Panc1 (cell line): ENCODE measurements at regions not wholly inside any gene's neighbourhood (a gene's known extent, or its start where the extent isn't known, plus 50 kb on each side); places are given as distances from the start of the nearest gene placed in this dataset.

Experiments
- ATAC-seq: fragments of 200-7000 bp; cut with Tn5 transposase; 2 replicates; pipeline ENCODE4 v1.9.1; 2020; ENCODE audit warnings: mild to moderate bottlenecking, moderate library complexity
- BruUV-seq: library from RNA; stranded (reverse); fragments of 400-500 nt; replicated peaks from 2 replicates; lab custom pipeline; 2021; lab: Mats Ljungman, UMichigan
- CTCF ChIA-PET: fragments of 300-600 bp; sonication (Branson Sonifier 250); formaldehyde crosslinking; loops from one replicate; lab custom pipeline; 2022; ENCODE audit warnings: antibody characterized with exemption; lab: Charles Lee
- POLR2A ChIA-PET: fragments of 300-600 bp; sonication (Branson Sonifier 250); formaldehyde crosslinking; loops from one replicate; lab custom pipeline; 2022; ENCODE audit warnings: antibody characterized with exemption; lab: Charles Lee
- DNase-seq: peaks from one replicate; pipeline ENCODE4 v3.0.0-alpha.2; 2010; ENCODE audit warnings: low read depth, low spot score
- H3K27ac ChIP-seq: 2 replicates; pipeline ENCODE4 v1.5.1; 2011; ENCODE audit warnings: mild to moderate bottlenecking, low read length, inconsistent platforms
- H3K27me3 ChIP-seq: fragments of 200-500 bp; sonication (Bioruptor generic); 2 replicates; pipeline ENCODE4 v1.6.0; 2014; ENCODE audit warnings: low read length, inconsistent platforms; ENCODE audit not compliant: control insufficient read depth, insufficient read depth
- H3K36me3 ChIP-seq: fragments of 200-500 bp; sonication (Bioruptor generic); 2 replicates; pipeline ENCODE4 v1.5.1; 2014; ENCODE audit warnings: inconsistent platforms, mild to moderate bottlenecking, low read length, moderate library complexity; ENCODE audit not compliant: control insufficient read depth, insufficient read depth
- H3K4me1 ChIP-seq: 2 replicates; pipeline ENCODE4 v1.5.1; 2011; ENCODE audit warnings: inconsistent platforms, mild to moderate bottlenecking, low read length, moderate library complexity; ENCODE audit not compliant: control insufficient read depth, insufficient read depth
- H3K4me3 ChIP-seq, 2 experiments: 2 replicates each; pipeline ENCODE4 v1.5.1; 2011 to 2012; ENCODE audit warnings: low read depth in 2 of 2, low read length in 2 of 2, mild to moderate bottlenecking in 2 of 2, inconsistent platforms in 1 of 2, moderate library complexity in 1 of 2
- H3K9me3 ChIP-seq: fragments of 200-500 bp; sonication (Bioruptor generic); 2 replicates; pipeline ENCODE4 v1.5.1; 2014; ENCODE audit warnings: low read depth, mild to moderate bottlenecking, inconsistent platforms, low read length, moderate library complexity; ENCODE audit not compliant: control insufficient read depth, insufficient read depth
- CTCF ChIP-seq: fragments of 450-650 bp; IDR thresholded peaks from 2 replicates; pipeline ENCODE4 v1.5.1; 2017; ENCODE audit warnings: mild to moderate bottlenecking
- POLR2AphosphoS5 ChIP-seq: IDR thresholded peaks from 2 replicates; pipeline ENCODE4 v1.6.1; 2012; ENCODE audit warnings: mild to moderate bottlenecking, low read depth, low read length, moderate library complexity
- SIN3A ChIP-seq: IDR thresholded peaks from 2 replicates; pipeline ENCODE4 v1.6.1; 2012; ENCODE audit warnings: low read depth, mild to moderate bottlenecking, low read length, moderate library complexity, borderline replicate concordance; ENCODE audit not compliant: insufficient read depth
- TCF7L2 ChIP-seq: IDR thresholded peaks from 2 replicates; pipeline ENCODE4 v1.6.1; 2011; ENCODE audit warnings: mild to moderate bottlenecking, low read depth, low read length, inconsistent platforms
- in situ Hi-C: cut with HindIII; loops from 2 replicates; pipeline ENCODE4 v1.10.0; 2016; ENCODE audit warnings: low sequenced_read_pairs, low pct_unique_long_range_greater_than_20kb
- intact Hi-C: fragments of 100-400 bp; cut with micrococcal nuclease; formaldehyde crosslinking; loops from one replicate; pipeline ENCODE4 v1.10.0; 2022; ENCODE audit not compliant: unreplicated experiment
- TF ChIP-seq, protein P1 (sequence below), 2 experiments: IDR thresholded peaks; 2 replicates each; pipeline ENCODE4 v1.6.1; 2011 to 2012; ENCODE audit warnings: low read depth in 2 of 2, control low read depth in 1 of 2, low read length in 1 of 2, mild to moderate bottlenecking in 1 of 2, moderate library complexity in 1 of 2; ENCODE audit not compliant: insufficient read depth in 1 of 2

GRCh38 chr2:78304678-78305077 is 720.8 kb upstream of the REG3G start:
- Histone ChIP-seq H3K27me3 (no peaks in the 10 kb centered on the region), H3K27ac (no peak overlapping the region), H3K4me1 (no peaks in the 10 kb centered on the region), H3K36me3 (no peaks in the 10 kb centered on the region), H3K4me3 (no peak overlapping the region), H3K9me3 (no peaks in the 10 kb centered on the region)
- BruUV-seq: no TSS peak
- CTCF ChIA-PET: no interaction called here
- ATAC-seq (no peak), DNase-seq (no peak)
- intact Hi-C loops (no loop called here), in situ Hi-C loops (no loop called here)
- POLR2A ChIA-PET: no interaction called here
- TF ChIP-seq TCF7L2 (no peak), CTCF (no peak), POLR2AphosphoS5 (no peak), SIN3A (no peak)
- TF ChIP-seq, protein P1, sequence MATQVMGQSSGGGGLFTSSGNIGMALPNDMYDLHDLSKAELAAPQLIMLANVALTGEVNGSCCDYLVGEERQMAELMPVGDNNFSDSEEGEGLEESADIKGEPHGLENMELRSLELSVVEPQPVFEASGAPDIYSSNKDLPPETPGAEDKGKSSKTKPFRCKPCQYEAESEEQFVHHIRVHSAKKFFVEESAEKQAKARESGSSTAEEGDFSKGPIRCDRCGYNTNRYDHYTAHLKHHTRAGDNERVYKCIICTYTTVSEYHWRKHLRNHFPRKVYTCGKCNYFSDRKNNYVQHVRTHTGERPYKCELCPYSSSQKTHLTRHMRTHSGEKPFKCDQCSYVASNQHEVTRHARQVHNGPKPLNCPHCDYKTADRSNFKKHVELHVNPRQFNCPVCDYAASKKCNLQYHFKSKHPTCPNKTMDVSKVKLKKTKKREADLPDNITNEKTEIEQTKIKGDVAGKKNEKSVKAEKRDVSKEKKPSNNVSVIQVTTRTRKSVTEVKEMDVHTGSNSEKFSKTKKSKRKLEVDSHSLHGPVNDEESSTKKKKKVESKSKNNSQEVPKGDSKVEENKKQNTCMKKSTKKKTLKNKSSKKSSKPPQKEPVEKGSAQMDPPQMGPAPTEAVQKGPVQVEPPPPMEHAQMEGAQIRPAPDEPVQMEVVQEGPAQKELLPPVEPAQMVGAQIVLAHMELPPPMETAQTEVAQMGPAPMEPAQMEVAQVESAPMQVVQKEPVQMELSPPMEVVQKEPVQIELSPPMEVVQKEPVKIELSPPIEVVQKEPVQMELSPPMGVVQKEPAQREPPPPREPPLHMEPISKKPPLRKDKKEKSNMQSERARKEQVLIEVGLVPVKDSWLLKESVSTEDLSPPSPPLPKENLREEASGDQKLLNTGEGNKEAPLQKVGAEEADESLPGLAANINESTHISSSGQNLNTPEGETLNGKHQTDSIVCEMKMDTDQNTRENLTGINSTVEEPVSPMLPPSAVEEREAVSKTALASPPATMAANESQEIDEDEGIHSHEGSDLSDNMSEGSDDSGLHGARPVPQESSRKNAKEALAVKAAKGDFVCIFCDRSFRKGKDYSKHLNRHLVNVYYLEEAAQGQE (IDR thresholded peaks at IDR 0.05; ENCODE audit: insufficient read depth in 1 of 2, low read depth in 2 of 2, low read length in 1 of 2): no peak

- ChIA-PET POLR2A (no interaction called here), CTCF (no interaction called here)
- intact Hi-C loops: no loop called here
These were observed 716.0 kb upstream of the REG3G start for GRCh38 chr2:78309460-78309859.

More at GRCh38 chr2:78309460-78309859, 716.0 kb upstream of the REG3G start:
- Histone ChIP-seq H3K4me3 (no peak overlapping the region), H3K27me3 (no peaks in the 10 kb centered on the region), H3K9me3 (no peaks in the 10 kb centered on the region), H3K36me3 (no peaks in the 10 kb centered on the region), H3K4me1 (no peaks in the 10 kb centered on the region), H3K27ac (no peak overlapping the region)
- in situ Hi-C loops: no loop called here
- ATAC-seq: no peak
- BruUV-seq: no TSS peak
- no peak for TF ChIP-seq SIN3A
- TF ChIP-seq POLR2AphosphoS5: no peak
- no peak for TF ChIP-seq TCF7L2
- TF ChIP-seq, protein P1 (IDR thresholded peaks at IDR 0.05; ENCODE audit: insufficient read depth in 1 of 2, low read depth in 2 of 2, low read length in 1 of 2): no peak
- no peak for TF ChIP-seq CTCF
- no peak for DNase-seq
